Right atrium auricular region (tissue), 2 donors: ENCODE measurements at regions not wholly inside any gene's neighbourhood (a gene's known extent, or its start where the extent isn't known, plus 50 kb on each side); places are given as distances from the start of the nearest gene placed in this dataset.

Experiments
- DNase-seq: peaks from one replicate; pipeline ENCODE4 v3.0.0-alpha.2; 2019; ENCODE audit warnings: low spot score
- H3K27ac ChIP-seq, 2 donors: fragments of 200-600 bp; sonication (generic); 1 replicate in 1 of 2; 2 replicates in 1 of 2; pipeline ENCODE4 v1.5.1; 2016 to 2019
- H3K27me3 ChIP-seq, 2 donors: fragments of 200-600 bp; sonication (generic); one replicate each; pipeline versions ENCODE4 v1.5.1 to v1.6.0; 2017 to 2019
- H3K36me3 ChIP-seq: fragments of 200-600 bp; sonication (generic); one replicate; pipeline ENCODE4 v1.5.1; 2016
- H3K4me1 ChIP-seq, 2 donors: fragments of 200-600 bp; sonication (generic); one replicate each; pipeline versions ENCODE4 v1.5.1 to v1.6.0; 2017 to 2019
- H3K4me3 ChIP-seq, 2 donors: fragments of 200-600 bp; sonication (generic); 1 replicate in 1 of 2; 2 replicates in 1 of 2; pipeline ENCODE4 v1.5.1; 2017 to 2019; ENCODE audit warnings: mild to moderate bottlenecking in 1 of 2, moderate library complexity in 1 of 2
- H3K9me3 ChIP-seq, 2 donors: fragments of 200-600 bp; sonication (generic); one replicate each; pipeline ENCODE4 v1.5.1; 2019
- TF ChIP-seq, protein P1 (sequence below), 2 donors: fragments of 200-600 bp; sonication (generic); IDR thresholded peaks; one replicate each; pipeline ENCODE4 v1.5.1; 2019; ENCODE audit warnings: antibody characterized with exemption in 2 of 2

DNA sequence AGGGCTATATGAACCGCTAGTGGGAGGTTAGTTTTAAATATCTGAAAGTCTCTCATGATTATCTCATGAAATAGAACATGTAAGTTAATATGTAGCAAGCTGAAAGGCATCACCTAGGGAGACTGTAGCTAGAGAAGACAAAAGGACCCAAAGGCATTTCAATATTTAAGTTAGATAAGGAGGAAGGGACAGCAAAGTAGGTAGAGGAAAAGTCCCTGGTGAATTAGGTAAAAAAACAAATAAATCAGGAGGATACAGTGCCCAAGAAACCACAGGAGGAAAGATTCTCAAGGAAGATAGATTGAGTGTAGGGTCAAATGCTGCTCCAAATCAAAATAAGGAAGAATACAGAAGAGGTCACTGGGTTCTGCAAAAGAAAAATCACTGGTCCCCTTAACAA is 175.5 kb downstream of the GASK1B start:
- DNase-seq, result no peak
- H3K4me1 ChIP-seq, result peaks cover 0 to 10% of the 10 kb centered on the region in 2 donors
- no peak overlapping the region for H3K27ac ChIP-seq
- TF ChIP-seq, protein P1, sequence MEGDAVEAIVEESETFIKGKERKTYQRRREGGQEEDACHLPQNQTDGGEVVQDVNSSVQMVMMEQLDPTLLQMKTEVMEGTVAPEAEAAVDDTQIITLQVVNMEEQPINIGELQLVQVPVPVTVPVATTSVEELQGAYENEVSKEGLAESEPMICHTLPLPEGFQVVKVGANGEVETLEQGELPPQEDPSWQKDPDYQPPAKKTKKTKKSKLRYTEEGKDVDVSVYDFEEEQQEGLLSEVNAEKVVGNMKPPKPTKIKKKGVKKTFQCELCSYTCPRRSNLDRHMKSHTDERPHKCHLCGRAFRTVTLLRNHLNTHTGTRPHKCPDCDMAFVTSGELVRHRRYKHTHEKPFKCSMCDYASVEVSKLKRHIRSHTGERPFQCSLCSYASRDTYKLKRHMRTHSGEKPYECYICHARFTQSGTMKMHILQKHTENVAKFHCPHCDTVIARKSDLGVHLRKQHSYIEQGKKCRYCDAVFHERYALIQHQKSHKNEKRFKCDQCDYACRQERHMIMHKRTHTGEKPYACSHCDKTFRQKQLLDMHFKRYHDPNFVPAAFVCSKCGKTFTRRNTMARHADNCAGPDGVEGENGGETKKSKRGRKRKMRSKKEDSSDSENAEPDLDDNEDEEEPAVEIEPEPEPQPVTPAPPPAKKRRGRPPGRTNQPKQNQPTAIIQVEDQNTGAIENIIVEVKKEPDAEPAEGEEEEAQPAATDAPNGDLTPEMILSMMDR (IDR thresholded peaks at IDR 0.05), result no peak
- no peaks in the 10 kb centered on the region for H3K36me3 ChIP-seq
- H3K9me3 ChIP-seq, result no peaks in the 10 kb centered on the region
- no peak overlapping the region for H3K4me3 ChIP-seq
- no peaks in the 10 kb centered on the region for H3K27me3 ChIP-seq

GRCh38 chr4:157996061-157997028 is 176.5 kb downstream of the GASK1B start:
- no peaks in the 10 kb centered on the region for H3K27me3 ChIP-seq
- DNase-seq, result no peak
- peaks cover 0 to 10% of the 10 kb centered on the region in 2 donors for H3K4me1 ChIP-seq
- H3K27ac ChIP-seq, result no peak overlapping the region
- H3K36me3 ChIP-seq, result no peaks in the 10 kb centered on the region
- no peaks in the 10 kb centered on the region for H3K9me3 ChIP-seq
- no peak overlapping the region for H3K4me3 ChIP-seq
- TF ChIP-seq, protein P1 (IDR thresholded peaks at IDR 0.05), result no peak

DNA sequence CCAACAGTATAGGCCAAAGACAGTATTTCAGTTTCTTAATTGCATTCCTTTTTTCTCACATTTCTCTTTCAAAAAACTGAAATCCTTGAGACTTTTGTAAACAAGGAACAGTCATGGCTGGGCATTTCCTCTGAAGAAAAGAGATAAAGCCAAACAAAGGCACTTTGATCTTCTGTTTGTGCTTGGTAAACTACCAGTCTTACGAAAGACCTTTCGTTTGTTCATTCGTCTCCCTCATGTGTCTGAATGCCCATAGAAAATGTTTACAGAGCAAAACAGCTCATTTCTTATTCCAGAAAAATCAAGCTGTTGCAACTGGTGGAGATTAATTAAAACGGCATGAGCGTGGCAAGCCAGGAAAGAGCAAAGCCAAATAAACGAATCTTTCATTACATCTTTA is 178.0 kb downstream of the GASK1B start:
- no peaks in the 10 kb centered on the region for H3K9me3 ChIP-seq
- peaks cover 0 to 10% of the 10 kb centered on the region in 2 donors for H3K4me1 ChIP-seq
- TF ChIP-seq, protein P1 (IDR thresholded peaks at IDR 0.05), result no peak
- no peak overlapping the region for H3K4me3 ChIP-seq
- no peaks in the 10 kb centered on the region for H3K27me3 ChIP-seq
- no peak overlapping the region for H3K27ac ChIP-seq
- DNase-seq, result no peak
- no peaks in the 10 kb centered on the region for H3K36me3 ChIP-seq

- Histone ChIP-seq H3K4me1 (peaks cover 0 to 10% of the 10 kb centered on the region in 2 donors), H3K27ac (peak overlapping the region; percentile 52 to 64), H3K4me3 (no peak overlapping the region), H3K36me3 (no peaks in the 10 kb centered on the region), H3K27me3 (no peaks in the 10 kb centered on the region), H3K9me3 (no peaks in the 10 kb centered on the region)
- DNase-seq, result no peak
- TF ChIP-seq, protein P1 (IDR thresholded peaks at IDR 0.05), result no peak
Observed at GRCh38 chr4:157992948-157993839, 179.6 kb downstream of the GASK1B start.

DNA sequence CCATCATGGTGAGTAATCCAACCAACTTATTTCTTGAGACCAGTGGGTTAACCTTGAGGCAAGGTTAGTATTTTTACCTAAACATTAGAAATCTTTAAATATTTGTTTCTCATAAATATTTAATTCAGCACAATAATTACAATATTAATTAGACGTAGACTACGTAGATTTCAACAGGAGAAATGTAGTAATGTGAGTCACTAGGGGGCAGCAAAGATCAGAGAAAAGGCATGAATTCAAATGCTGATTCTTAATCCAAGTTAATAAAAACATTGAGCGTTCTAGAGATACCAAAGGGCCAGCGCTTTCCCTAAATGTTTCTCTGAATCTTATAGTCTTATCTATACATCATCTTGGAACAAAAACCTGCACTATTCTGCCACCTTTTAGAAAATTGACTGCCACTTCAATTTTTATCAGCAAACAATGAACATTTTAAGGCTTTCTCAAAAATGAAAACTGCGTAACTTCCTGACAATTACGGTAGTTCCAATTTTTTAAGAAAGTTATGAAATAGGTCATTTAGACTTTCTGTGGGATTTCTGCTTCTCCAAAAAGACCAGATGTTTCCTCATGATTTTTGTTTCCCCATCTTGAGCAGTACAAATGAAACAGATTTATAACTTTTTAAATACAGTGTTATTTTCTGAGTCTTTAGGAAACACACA is 180.7 kb downstream of the GASK1B start:
- Histone ChIP-seq H3K4me1 (peaks cover 0 to 10% of the 10 kb centered on the region in 2 donors), H3K27ac (peak overlapping the region; percentile 52 to 64), H3K9me3 (no peaks in the 10 kb centered on the region), H3K36me3 (no peaks in the 10 kb centered on the region), H3K27me3 (no peaks in the 10 kb centered on the region), H3K4me3 (peak overlapping the region; percentile 22 to 37)
- DNase-seq, result no peak
- TF ChIP-seq, protein P1 (IDR thresholded peaks at IDR 0.05), result peak; percentile 43 to 76
